Loucy (cell line): ENCODE measurements at regions not wholly inside any gene's neighbourhood (a gene's known extent, or its start where the extent isn't known, plus 50 kb on each side); places are given as distances from the start of the nearest gene placed in this dataset.

Experiments
- CTCF ChIP-seq: fragments of 200-600 bp; sonication (generic); conservative IDR thresholded peaks from 2 replicates; pipeline ENCODE4 v1.5.1; 2014; ENCODE audit warnings: mild to moderate bottlenecking, antibody characterized with exemption, low read length
- EZH2phosphoT487 ChIP-seq: fragments of 200-600 bp; IDR thresholded peaks from 2 replicates; pipeline ENCODE4 v1.6.1; 2018; ENCODE audit warnings: antibody characterized with exemption, mild to moderate bottlenecking, moderate library complexity, borderline replicate concordance

GRCh38 chr13:105052711-105053110, 1482.8 kb downstream of the EFNB2 start:
- TF ChIP-seq CTCF: no peak
- no peak for TF ChIP-seq EZH2phosphoT487
